Head of caudate nucleus (tissue), 42 donors: ENCODE measurements at regions not wholly inside any gene's neighbourhood (a gene's known extent, or its start where the extent isn't known, plus 50 kb on each side); places are given as distances from the start of the nearest gene placed in this dataset.
A peak's percentile ranks its signal among the peaks of the same experiment; 100 is the strongest.
"Not testable (repeated sequence)": the region's sequence is repeated elsewhere in the genome, so short reads cannot be mapped to it uniquely, and the experiment has no call there.

Experiments
- DNase-seq, 42 donors: peaks; one replicate each; pipeline versions ENCODE4 v3.0.0 to v3.0.0-alpha.2; 2020 to 2021; ENCODE audit warnings: mixed read lengths in 7 of 42
- intact Hi-C: fragments of 100-400 bp; cut with DNase I; formaldehyde crosslinking; loops from one replicate; pipeline ENCODE4 v1.15.0; 2022

- intact Hi-C loops = no loop called here
- DNase-seq = no peak
These were observed 234.5 kb downstream of the VAPA start for GRCh38 chr18:10148189-10148929.

- peak in 1 of 42 donors; percentile 24 for DNase-seq
- intact Hi-C loops = no loop called here
These were observed 236.1 kb downstream of the VAPA start for GRCh38 chr18:10149768-10150556.

GRCh38 chr18:10150576-10150975 is 236.8 kb downstream of the VAPA start:
- DNase-seq, intact Hi-C loops: not testable (repeated sequence)

GRCh38 chr18:10152475-10152874 is 238.7 kb downstream of the VAPA start:
- intact Hi-C loops = no loop called here

GRCh38 chr18:10153924-10154752 is 240.3 kb downstream of the VAPA start:
- DNase-seq = no peak
- intact Hi-C loops = no loop called here

More at GRCh38 chr18:10152475-10152874, 238.7 kb downstream of the VAPA start:
- DNase-seq = peak in 1 of 42 donors; percentile 21

GRCh38 chr18:10157706-10158105 is 243.9 kb downstream of the VAPA start:
- no peak for DNase-seq
- intact Hi-C loops = no loop called here

- no peak for DNase-seq
- intact Hi-C loops = no loop called here
These were observed 246.4 kb downstream of the VAPA start for GRCh38 chr18:10160251-10160650.

GRCh38 chr18:10161315-10161714 is 247.5 kb downstream of the VAPA start:
- intact Hi-C loops = no loop called here
- no peak for DNase-seq

GRCh38 chr18:10162340-10162739 is 248.5 kb downstream of the VAPA start:
- no peak for DNase-seq
- intact Hi-C loops = no loop called here

- intact Hi-C loops = no loop called here
- DNase-seq = no peak
These were observed 250.7 kb downstream of the VAPA start for GRCh38 chr18:10164271-10165071.

- intact Hi-C loops = no loop called here
- DNase-seq = no peak
These were observed 252.5 kb downstream of the VAPA start for GRCh38 chr18:10166164-10166807.

- DNase-seq = no peak
- intact Hi-C loops = no loop called here
These were observed 253.9 kb downstream of the VAPA start for GRCh38 chr18:10167759-10168158.

- intact Hi-C loops = no loop called here
- no peak for DNase-seq
These were observed 254.7 kb downstream of the VAPA start for GRCh38 chr18:10168477-10168876.

- intact Hi-C loops = no loop called here
- no peak for DNase-seq
These were observed 255.3 kb downstream of the VAPA start for GRCh38 chr18:10169064-10169562.

GRCh38 chr18:10169814-10170213 is 256.0 kb downstream of the VAPA start:
- DNase-seq = no peak
- intact Hi-C loops = no loop called here

- no peak for DNase-seq
- intact Hi-C loops = no loop called here
These were observed 256.6 kb downstream of the VAPA start for GRCh38 chr18:10170375-10170774.

- DNase-seq, intact Hi-C loops: not testable (repeated sequence)
These were observed 261.5 kb downstream of the VAPA start for GRCh38 chr18:10175333-10175732.

GRCh38 chr18:10179326-10179725 is 265.5 kb downstream of the VAPA start:
- DNase-seq, intact Hi-C loops: not testable (repeated sequence)
